GM12872 (cell line): ENCODE measurements at regions not wholly inside any gene's neighbourhood (a gene's known extent, or its start where the extent isn't known, plus 50 kb on each side); places are given as distances from the start of the nearest gene placed in this dataset.

Source experiments
- TF ChIP-seq, protein P1 (sequence below): IDR thresholded peaks from 3 replicates; pipeline ENCODE4 v1.5.1; 2011; ENCODE audit warnings: low read depth, mild to moderate bottlenecking, low read length, moderate library complexity; ENCODE audit not compliant: insufficient read depth

DNA sequence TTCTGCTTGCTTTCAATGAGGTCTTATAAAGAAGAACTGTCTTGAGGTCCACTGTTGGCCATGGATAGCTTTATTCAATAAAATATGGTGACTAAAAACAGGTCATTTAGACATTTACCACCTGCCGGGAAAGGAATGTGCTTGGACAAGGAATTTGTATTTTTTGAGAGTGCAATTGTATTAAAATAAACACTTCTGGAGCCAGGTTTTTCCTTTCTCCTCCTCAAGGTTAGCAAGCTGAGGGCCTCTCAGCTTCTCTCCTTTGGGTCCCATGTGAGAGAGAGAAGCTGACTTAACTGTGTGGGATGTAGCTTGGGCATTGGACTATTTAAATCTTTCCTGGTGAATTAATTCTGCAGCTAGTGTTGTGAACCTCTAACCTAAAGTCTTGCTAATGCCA lies 321.0 kb downstream of the MEIS1 start:
- TF ChIP-seq, protein P1, sequence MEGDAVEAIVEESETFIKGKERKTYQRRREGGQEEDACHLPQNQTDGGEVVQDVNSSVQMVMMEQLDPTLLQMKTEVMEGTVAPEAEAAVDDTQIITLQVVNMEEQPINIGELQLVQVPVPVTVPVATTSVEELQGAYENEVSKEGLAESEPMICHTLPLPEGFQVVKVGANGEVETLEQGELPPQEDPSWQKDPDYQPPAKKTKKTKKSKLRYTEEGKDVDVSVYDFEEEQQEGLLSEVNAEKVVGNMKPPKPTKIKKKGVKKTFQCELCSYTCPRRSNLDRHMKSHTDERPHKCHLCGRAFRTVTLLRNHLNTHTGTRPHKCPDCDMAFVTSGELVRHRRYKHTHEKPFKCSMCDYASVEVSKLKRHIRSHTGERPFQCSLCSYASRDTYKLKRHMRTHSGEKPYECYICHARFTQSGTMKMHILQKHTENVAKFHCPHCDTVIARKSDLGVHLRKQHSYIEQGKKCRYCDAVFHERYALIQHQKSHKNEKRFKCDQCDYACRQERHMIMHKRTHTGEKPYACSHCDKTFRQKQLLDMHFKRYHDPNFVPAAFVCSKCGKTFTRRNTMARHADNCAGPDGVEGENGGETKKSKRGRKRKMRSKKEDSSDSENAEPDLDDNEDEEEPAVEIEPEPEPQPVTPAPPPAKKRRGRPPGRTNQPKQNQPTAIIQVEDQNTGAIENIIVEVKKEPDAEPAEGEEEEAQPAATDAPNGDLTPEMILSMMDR: no peak

- TF ChIP-seq, protein P1: no peak
Measured at GRCh38 chr2:66761826-66762225, 326.9 kb downstream of the MEIS1 start.

DNA sequence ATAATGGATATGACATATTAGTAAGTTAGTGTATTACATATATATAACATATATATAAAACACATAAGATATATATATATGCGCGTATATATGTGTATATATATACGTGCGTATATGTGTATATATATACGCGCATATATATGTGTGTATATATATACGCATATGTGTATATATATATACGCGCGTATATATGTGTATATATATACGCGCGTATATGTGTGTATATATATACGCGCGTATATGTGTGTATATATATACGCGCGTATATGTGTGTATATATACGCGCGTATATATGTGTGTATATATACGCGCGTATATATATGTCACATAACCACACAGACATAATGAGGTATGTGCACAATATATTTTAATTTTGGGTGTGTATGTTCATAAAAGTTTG lies 327.8 kb downstream of the MEIS1 start:
- TF ChIP-seq, protein P1: no peak

DNA sequence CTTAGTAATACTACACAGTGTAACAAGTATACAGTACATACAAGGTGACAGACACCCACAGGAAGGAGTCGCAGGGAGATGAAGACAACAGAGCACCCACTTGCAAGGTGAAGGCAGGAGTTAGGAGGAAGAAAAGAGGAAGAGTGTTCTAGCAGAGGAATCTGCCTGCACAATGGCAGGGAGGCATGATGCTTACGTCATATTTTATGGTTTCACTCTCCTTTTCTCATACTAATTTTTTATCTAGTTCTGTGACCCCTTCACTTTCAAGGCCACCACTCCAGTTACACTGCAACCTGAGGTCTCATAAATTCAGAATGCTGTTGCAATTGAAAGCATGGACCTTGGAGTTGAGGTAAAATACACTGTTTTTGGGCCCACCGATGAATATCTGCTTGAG lies 331.7 kb downstream of the MEIS1 start:
- TF ChIP-seq, protein P1: no peak

- TF ChIP-seq, protein P1: no peak
Measured at GRCh38 chr2:66771359-66771976, 336.5 kb downstream of the MEIS1 start.

- TF ChIP-seq, protein P1: no peak
Measured at GRCh38 chr2:66772618-66773017, 337.7 kb downstream of the MEIS1 start.

DNA sequence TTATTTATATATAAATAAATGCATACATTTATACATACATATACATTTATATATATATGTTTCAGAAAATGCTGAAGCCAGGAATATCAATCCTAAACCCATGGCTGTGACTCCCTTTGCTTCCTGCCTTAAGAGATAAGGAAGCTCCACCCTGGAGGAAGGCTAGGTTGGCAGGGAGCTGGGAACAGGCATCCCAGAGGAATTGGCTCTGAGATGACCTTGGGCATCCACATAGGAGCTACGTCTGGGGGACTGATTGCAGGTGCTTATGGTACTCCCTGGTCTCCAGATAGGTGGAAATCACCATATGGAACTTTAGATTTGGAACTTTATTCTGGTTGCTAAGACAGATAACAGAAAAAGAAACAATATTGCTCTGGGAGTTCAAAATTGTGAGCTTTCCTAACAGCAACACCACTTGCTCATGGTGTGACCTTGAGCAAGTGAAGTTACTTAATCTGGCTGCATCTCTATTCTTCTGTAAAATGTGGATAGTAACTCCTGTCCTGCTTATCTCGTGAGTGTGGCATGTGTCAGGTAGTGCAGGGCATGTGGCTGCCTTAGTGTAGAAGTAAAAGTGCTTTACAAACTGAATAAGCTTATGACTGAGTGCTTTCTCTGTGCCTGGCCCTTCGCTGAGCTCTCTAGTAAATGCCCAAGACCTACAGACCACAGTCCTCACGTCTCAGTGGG lies 341.0 kb downstream of the MEIS1 start:
- TF ChIP-seq, protein P1: no peak
